ENCODE measurements at regions not wholly inside any gene's neighbourhood (a gene's known extent, or its start where the extent isn't known, plus 50 kb on each side); places are given as distances from the start of the nearest gene placed in this dataset.
"Not testable (repeated sequence)": the region's sequence is repeated elsewhere in the genome, so short reads cannot be mapped to it uniquely, and the experiment has no call there.

GRCh38 chr10:35986756-35987502 lies 344.8 kb upstream of the FZD8 start:
- H3K27me3 Mint-ChIP-seq, result no peaks in the 10 kb centered on the region
- ATAC-seq (ENCODE audit: low read depth in 2 of 2) (no peak), DNase-seq (no peak)
- H3K4me3 Mint-ChIP-seq, result no peak overlapping the region
- H3K4me1 Mint-ChIP-seq, result no peaks in the 10 kb centered on the region
- Histone ChIP-seq H3K4me3 (ENCODE audit: low read depth, low read length) (no peak overlapping the region), H3K9me3 (ENCODE audit: control insufficient read depth in 2 of 2, low read length in 2 of 2) (no peaks in the 10 kb centered on the region), H3K36me3 (ENCODE audit: control insufficient read depth, insufficient read depth, low read length) (no peaks in the 10 kb centered on the region), H3K4me1 (ENCODE audit: control insufficient read depth, insufficient read depth, low read length, poor library complexity, severe bottlenecking) (no peaks in the 10 kb centered on the region), H3K27ac (ENCODE audit: insufficient read depth, low read length, poor library complexity, severe bottlenecking) (no peak overlapping the region), H3K27me3 (ENCODE audit: control insufficient read depth, insufficient read depth, low read length) (no peaks in the 10 kb centered on the region)
- H3K27ac Mint-ChIP-seq, result no peak overlapping the region
- peaks cover 0 to 17% (median 3%) of the 10 kb centered on the region in 7 donors for H3K9me3 Mint-ChIP-seq
- H3K36me3 Mint-ChIP-seq, result no peaks in the 10 kb centered on the region

GRCh38 chr10:35979116-35979515 lies 337.0 kb upstream of the FZD8 start:
- no peaks in the 10 kb centered on the region for H3K9me3 ChIP-seq (ENCODE audit: control insufficient read depth in 2 of 2, low read length in 2 of 2)
- Mint-ChIP-seq H3K4me1 (no peaks in the 10 kb centered on the region), H3K27me3 (no peaks in the 10 kb centered on the region), H3K9me3 (peaks cover 0 to 9% (median 3%) of the 10 kb centered on the region in 7 donors), H3K36me3 (no peaks in the 10 kb centered on the region), H3K4me3 (no peak overlapping the region), H3K27ac (no peak overlapping the region)
- no peak overlapping the region for H3K27ac ChIP-seq (ENCODE audit: insufficient read depth, low read length, poor library complexity, severe bottlenecking)
- H3K4me1 ChIP-seq (ENCODE audit: control insufficient read depth, insufficient read depth, low read length, poor library complexity, severe bottlenecking), result no peaks in the 10 kb centered on the region
- H3K27me3 ChIP-seq (ENCODE audit: control insufficient read depth, insufficient read depth, low read length), result no peaks in the 10 kb centered on the region
- ATAC-seq (ENCODE audit: low read depth in 2 of 2) (no peak), DNase-seq (no peak)
- H3K36me3 ChIP-seq (ENCODE audit: control insufficient read depth, insufficient read depth, low read length), result no peaks in the 10 kb centered on the region
- no peak overlapping the region for H3K4me3 ChIP-seq (ENCODE audit: low read depth, low read length)

DNA sequence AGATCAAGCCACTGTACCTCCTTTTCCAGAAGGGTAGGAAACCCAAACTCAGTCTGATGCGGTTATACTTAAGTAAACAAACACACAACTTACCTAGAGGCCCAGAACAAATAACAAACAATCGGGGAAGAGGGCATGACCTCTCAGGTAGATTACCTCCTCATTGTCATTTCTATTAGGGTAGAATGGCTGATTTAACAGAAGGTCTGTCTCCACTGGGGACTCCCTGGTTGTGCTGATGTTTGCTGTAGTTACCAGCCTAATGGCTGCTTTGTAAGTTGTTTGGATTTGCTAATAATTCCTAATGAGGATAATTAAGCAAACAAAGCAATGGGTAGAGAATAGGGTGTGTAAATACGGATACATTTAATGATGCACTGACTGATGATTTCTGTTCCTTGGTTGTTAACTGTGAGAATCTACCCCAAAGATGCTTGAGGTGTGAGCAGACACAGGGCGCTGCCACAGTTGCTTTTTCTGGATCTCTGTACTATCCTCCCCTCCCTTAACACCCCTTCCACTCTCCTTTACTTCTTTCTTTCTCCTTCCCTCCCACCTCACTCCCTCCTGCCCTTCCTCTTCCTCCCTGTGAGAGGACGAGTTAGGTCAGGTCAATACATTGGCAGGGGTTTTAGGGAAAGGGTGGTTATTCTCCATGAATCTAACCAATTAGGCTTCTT lies 332.0 kb upstream of the FZD8 start:
- not testable (repeated sequence) for ATAC-seq (ENCODE audit: low read depth in 2 of 2); H3K4me1 Mint-ChIP-seq; H3K4me3 Mint-ChIP-seq; H3K36me3 ChIP-seq (ENCODE audit: control insufficient read depth, insufficient read depth, low read length); H3K36me3 Mint-ChIP-seq; H3K9me3 ChIP-seq (ENCODE audit: control insufficient read depth in 2 of 2, low read length in 2 of 2); DNase-seq; H3K9me3 Mint-ChIP-seq; H3K27ac Mint-ChIP-seq; H3K27ac ChIP-seq (ENCODE audit: insufficient read depth, low read length, poor library complexity, severe bottlenecking); H3K4me1 ChIP-seq (ENCODE audit: control insufficient read depth, insufficient read depth, low read length, poor library complexity, severe bottlenecking); H3K27me3 ChIP-seq (ENCODE audit: control insufficient read depth, insufficient read depth, low read length); H3K4me3 ChIP-seq (ENCODE audit: low read depth, low read length); H3K27me3 Mint-ChIP-seq

GRCh38 chr10:35972275-35972674 lies 330.2 kb upstream of the FZD8 start:
- Histone ChIP-seq H3K36me3 (ENCODE audit: control insufficient read depth, insufficient read depth, low read length) (no peaks in the 10 kb centered on the region), H3K27ac (ENCODE audit: insufficient read depth, low read length, poor library complexity, severe bottlenecking) (no peak overlapping the region), H3K9me3 (ENCODE audit: control insufficient read depth in 2 of 2, low read length in 2 of 2) (no peaks in the 10 kb centered on the region), H3K4me1 (ENCODE audit: control insufficient read depth, insufficient read depth, low read length, poor library complexity, severe bottlenecking) (no peaks in the 10 kb centered on the region), H3K4me3 (ENCODE audit: low read depth, low read length) (no peak overlapping the region), H3K27me3 (ENCODE audit: control insufficient read depth, insufficient read depth, low read length) (no peaks in the 10 kb centered on the region)
- Mint-ChIP-seq H3K4me1 (no peaks in the 10 kb centered on the region), H3K36me3 (no peaks in the 10 kb centered on the region), H3K27ac (no peak overlapping the region), H3K4me3 (no peak overlapping the region), H3K27me3 (no peaks in the 10 kb centered on the region), H3K9me3 (peaks cover 0 to 8% (median 5%) of the 10 kb centered on the region in 7 donors)
- DNase-seq, result no peak
- no peak for ATAC-seq (ENCODE audit: low read depth in 2 of 2)

DNA sequence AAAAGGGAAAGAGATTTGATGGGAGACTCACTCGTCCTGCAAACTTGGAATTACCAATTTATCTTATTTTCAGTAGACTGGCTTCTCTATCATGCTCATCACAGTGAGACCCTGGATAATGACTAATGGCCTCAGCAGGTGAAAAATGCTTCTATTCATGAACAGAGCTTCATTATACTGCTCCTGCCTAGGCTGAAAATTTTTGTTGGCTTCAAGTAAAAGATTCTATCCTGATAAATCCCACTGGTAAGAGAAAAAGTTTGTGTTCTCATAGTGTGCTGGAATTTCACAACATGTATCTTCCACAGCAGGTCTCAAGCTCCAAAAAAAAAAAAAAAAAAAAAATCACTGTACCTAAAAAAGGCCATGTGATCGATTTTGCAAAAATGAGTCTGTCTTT lies 329.3 kb upstream of the FZD8 start:
- Histone ChIP-seq H3K27me3 (ENCODE audit: control insufficient read depth, insufficient read depth, low read length) (no peaks in the 10 kb centered on the region), H3K36me3 (ENCODE audit: control insufficient read depth, insufficient read depth, low read length) (no peaks in the 10 kb centered on the region), H3K9me3 (ENCODE audit: control insufficient read depth in 2 of 2, low read length in 2 of 2) (no peaks in the 10 kb centered on the region), H3K4me3 (ENCODE audit: low read depth, low read length) (no peak overlapping the region), H3K4me1 (ENCODE audit: control insufficient read depth, insufficient read depth, low read length, poor library complexity, severe bottlenecking) (no peaks in the 10 kb centered on the region), H3K27ac (ENCODE audit: insufficient read depth, low read length, poor library complexity, severe bottlenecking) (no peak overlapping the region)
- Mint-ChIP-seq H3K27me3 (no peaks in the 10 kb centered on the region), H3K27ac (no peak overlapping the region), H3K4me3 (no peak overlapping the region), H3K9me3 (peaks cover 3 to 10% (median 6%) of the 10 kb centered on the region in 7 donors), H3K4me1 (no peaks in the 10 kb centered on the region), H3K36me3 (no peaks in the 10 kb centered on the region)
- ATAC-seq (ENCODE audit: low read depth in 2 of 2), result no peak
- no peak for DNase-seq

- Mint-ChIP-seq H3K27ac (no peak overlapping the region), H3K36me3 (no peaks in the 10 kb centered on the region), H3K4me1 (no peaks in the 10 kb centered on the region), H3K27me3 (no peaks in the 10 kb centered on the region), H3K4me3 (no peak overlapping the region), H3K9me3 (peaks cover 0 to 17% (median 8%) of the 10 kb centered on the region in 7 donors)
- H3K36me3 ChIP-seq (ENCODE audit: control insufficient read depth, insufficient read depth, low read length), result no peaks in the 10 kb centered on the region
- no peaks in the 10 kb centered on the region for H3K4me1 ChIP-seq (ENCODE audit: control insufficient read depth, insufficient read depth, low read length, poor library complexity, severe bottlenecking)
- H3K9me3 ChIP-seq (ENCODE audit: control insufficient read depth in 2 of 2, low read length in 2 of 2), result no peaks in the 10 kb centered on the region
- no peak for ATAC-seq (ENCODE audit: low read depth in 2 of 2)
- H3K27ac ChIP-seq (ENCODE audit: insufficient read depth, low read length, poor library complexity, severe bottlenecking), result no peak overlapping the region
- H3K27me3 ChIP-seq (ENCODE audit: control insufficient read depth, insufficient read depth, low read length), result no peaks in the 10 kb centered on the region
- DNase-seq, result no peak
- no peak overlapping the region for H3K4me3 ChIP-seq (ENCODE audit: low read depth, low read length)
Measured at GRCh38 chr10:35963685-35964084, 321.6 kb upstream of the FZD8 start.

DNA sequence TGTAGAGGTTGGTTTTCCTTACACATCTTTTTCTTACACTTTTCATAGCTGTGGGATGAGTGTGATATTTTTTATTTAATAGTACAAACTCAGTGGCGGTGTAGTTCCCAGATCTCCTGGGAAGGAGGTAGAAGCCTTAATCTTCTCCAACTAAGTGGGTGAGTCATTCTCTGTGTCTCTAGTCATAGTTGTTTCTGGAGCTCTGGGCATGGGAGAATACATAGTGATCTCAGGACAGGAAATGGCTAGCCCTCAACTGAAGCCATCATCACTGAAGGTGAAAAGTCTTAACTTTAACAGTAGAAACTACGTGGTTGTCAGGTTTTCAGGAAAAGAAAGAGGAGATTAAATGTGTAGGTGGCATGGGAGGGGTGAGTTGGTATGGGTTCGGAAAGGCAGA lies 319.4 kb upstream of the FZD8 start:
- peaks cover 0 to 14% (median 7%) of the 10 kb centered on the region in 7 donors for H3K9me3 Mint-ChIP-seq

GRCh38 chr10:35959252-35959651 lies 317.2 kb upstream of the FZD8 start:
- Mint-ChIP-seq H3K4me1 (no peaks in the 10 kb centered on the region), H3K4me3 (no peak overlapping the region), H3K9me3 (peaks cover 0 to 13% (median 3%) of the 10 kb centered on the region in 7 donors), H3K27ac (no peak overlapping the region), H3K36me3 (no peaks in the 10 kb centered on the region), H3K27me3 (no peaks in the 10 kb centered on the region)
- ATAC-seq (ENCODE audit: low read depth in 2 of 2) (no peak), DNase-seq (no peak)
- no peaks in the 10 kb centered on the region for H3K9me3 ChIP-seq (ENCODE audit: control insufficient read depth in 2 of 2, low read length in 2 of 2)
- no peak overlapping the region for H3K4me3 ChIP-seq (ENCODE audit: low read depth, low read length)
- H3K4me1 ChIP-seq (ENCODE audit: control insufficient read depth, insufficient read depth, low read length, poor library complexity, severe bottlenecking), result no peaks in the 10 kb centered on the region
- H3K36me3 ChIP-seq (ENCODE audit: control insufficient read depth, insufficient read depth, low read length), result no peaks in the 10 kb centered on the region
- H3K27ac ChIP-seq (ENCODE audit: insufficient read depth, low read length, poor library complexity, severe bottlenecking), result no peak overlapping the region
- H3K27me3 ChIP-seq (ENCODE audit: control insufficient read depth, insufficient read depth, low read length), result no peaks in the 10 kb centered on the region

More for the DNA sequence above, 319.4 kb upstream of the FZD8 start:
- no peaks in the 10 kb centered on the region for H3K4me1 ChIP-seq (ENCODE audit: control insufficient read depth, insufficient read depth, low read length, poor library complexity, severe bottlenecking)
- no peaks in the 10 kb centered on the region for H3K27me3 Mint-ChIP-seq
- no peak overlapping the region for H3K4me3 ChIP-seq (ENCODE audit: low read depth, low read length)
- no peaks in the 10 kb centered on the region for H3K36me3 Mint-ChIP-seq
- DNase-seq, result no peak
- no peaks in the 10 kb centered on the region for H3K36me3 ChIP-seq (ENCODE audit: control insufficient read depth, insufficient read depth, low read length)
- H3K27ac ChIP-seq (ENCODE audit: insufficient read depth, low read length, poor library complexity, severe bottlenecking), result no peak overlapping the region
- no peaks in the 10 kb centered on the region for H3K9me3 ChIP-seq (ENCODE audit: control insufficient read depth in 2 of 2, low read length in 2 of 2)
- no peak overlapping the region for H3K4me3 Mint-ChIP-seq
- no peaks in the 10 kb centered on the region for H3K27me3 ChIP-seq (ENCODE audit: control insufficient read depth, insufficient read depth, low read length)
- no peak overlapping the region for H3K27ac Mint-ChIP-seq
- H3K4me1 Mint-ChIP-seq, result no peaks in the 10 kb centered on the region
- ATAC-seq (ENCODE audit: low read depth in 2 of 2), result no peak
